Activated B cell treated with CpG ODN at 0.5 μM for 24 hours (primary cell): ENCODE measurements at regions not wholly inside any gene's neighbourhood (a gene's known extent, or its start where the extent isn't known, plus 50 kb on each side); places are given as distances from the start of the nearest gene placed in this dataset.

Experiments used
- ATAC-seq: fragments of 200-7000 bp; cut with Tn5 transposase; one replicate; pipeline ENCODE4 v1.10.0; 2021; ENCODE audit warnings: low read depth, mild to moderate bottlenecking, moderate library complexity
- CTCF ChIA-PET: fragments of 350-600 bp; sonication (Branson Sonifier 250); formaldehyde crosslinking; loops from one replicate; lab custom pipeline; 2021; ENCODE audit warnings: antibody characterized with exemption; lab: Charles Lee
- POLR2A ChIA-PET: fragments of 350-600 bp; sonication (Branson Sonifier 250); formaldehyde crosslinking; loops from one replicate; lab custom pipeline; 2021; ENCODE audit warnings: antibody characterized with exemption; lab: Charles Lee
- DNase-seq: peaks from one replicate; pipeline ENCODE4 v3.0.0; 2022
- H3K27ac Mint-ChIP-seq: one replicate; pipeline ENCODE4 v1.8.0; 2020; ENCODE audit warnings: mixed read lengths
- H3K27me3 Mint-ChIP-seq: one replicate; pipeline ENCODE4 v1.8.0; 2021; ENCODE audit warnings: mixed read lengths
- H3K36me3 Mint-ChIP-seq: one replicate; pipeline ENCODE4 v1.8.0; 2021; ENCODE audit warnings: low read depth, mixed read lengths
- H3K4me1 Mint-ChIP-seq: one replicate; pipeline ENCODE4 v1.8.0; 2021; ENCODE audit warnings: mixed read lengths
- H3K4me3 Mint-ChIP-seq: one replicate; pipeline ENCODE4 v1.8.0; 2020; ENCODE audit warnings: mild to moderate bottlenecking, mixed read lengths
- H3K9me3 Mint-ChIP-seq: one replicate; pipeline ENCODE4 v1.8.0; 2020; ENCODE audit warnings: mixed read lengths
- intact Hi-C: fragments of 100-400 bp; cut with micrococcal nuclease; formaldehyde crosslinking; loops from one replicate; pipeline ENCODE4 v1.15.1; 2024
- TF ChIP-seq, protein P1 (sequence below): fragments of 200-600 bp; IDR thresholded peaks from one replicate; pipeline ENCODE4 v1.8.0; 2022; ENCODE audit warnings: antibody characterized with exemption, mild to moderate bottlenecking

DNA sequence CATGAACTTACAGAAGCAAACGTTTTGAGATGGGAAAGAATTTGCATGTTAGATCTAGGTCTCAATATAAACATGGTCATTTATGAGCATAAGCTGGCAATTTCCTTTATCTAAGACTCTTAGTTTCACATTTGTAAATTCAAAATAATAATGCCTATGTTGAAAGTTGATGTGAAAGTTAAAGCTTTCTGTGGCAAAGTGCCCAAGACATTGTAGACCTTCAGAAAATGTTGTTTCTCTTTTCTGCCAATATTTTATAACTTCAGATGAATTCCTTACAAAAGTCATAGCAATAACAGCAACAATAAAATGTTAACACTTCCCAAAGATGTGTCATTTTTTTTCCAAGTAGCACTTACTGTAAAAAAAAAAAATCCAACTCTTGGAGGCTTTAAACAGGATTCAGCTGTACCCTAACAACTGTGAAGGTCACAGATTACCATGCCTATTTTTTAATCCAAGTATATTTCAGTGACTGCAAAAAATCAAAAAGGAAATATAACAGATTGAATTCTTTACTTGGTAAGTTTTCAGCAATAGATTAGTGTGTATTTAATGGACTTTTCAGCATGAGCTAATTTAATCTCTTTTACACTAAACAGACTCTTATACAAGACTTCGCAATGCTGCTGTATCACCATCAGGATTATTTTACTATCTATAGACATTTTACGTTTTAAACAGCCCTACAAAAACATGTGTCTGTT, 206.5 kb upstream of the PDE5A start:
- ATAC-seq (no peak), DNase-seq (no peak)
- Mint-ChIP-seq H3K27ac (no peak overlapping the region), H3K36me3 (no peaks in the 10 kb centered on the region), H3K27me3 (no peaks in the 10 kb centered on the region), H3K9me3 (peaks cover 7% of the 10 kb centered on the region), H3K4me3 (no peak overlapping the region), H3K4me1 (no peaks in the 10 kb centered on the region)
- ChIA-PET POLR2A (no interaction called here), CTCF (no interaction called here)
- intact Hi-C loops = no loop called here
- TF ChIP-seq, protein P1, sequence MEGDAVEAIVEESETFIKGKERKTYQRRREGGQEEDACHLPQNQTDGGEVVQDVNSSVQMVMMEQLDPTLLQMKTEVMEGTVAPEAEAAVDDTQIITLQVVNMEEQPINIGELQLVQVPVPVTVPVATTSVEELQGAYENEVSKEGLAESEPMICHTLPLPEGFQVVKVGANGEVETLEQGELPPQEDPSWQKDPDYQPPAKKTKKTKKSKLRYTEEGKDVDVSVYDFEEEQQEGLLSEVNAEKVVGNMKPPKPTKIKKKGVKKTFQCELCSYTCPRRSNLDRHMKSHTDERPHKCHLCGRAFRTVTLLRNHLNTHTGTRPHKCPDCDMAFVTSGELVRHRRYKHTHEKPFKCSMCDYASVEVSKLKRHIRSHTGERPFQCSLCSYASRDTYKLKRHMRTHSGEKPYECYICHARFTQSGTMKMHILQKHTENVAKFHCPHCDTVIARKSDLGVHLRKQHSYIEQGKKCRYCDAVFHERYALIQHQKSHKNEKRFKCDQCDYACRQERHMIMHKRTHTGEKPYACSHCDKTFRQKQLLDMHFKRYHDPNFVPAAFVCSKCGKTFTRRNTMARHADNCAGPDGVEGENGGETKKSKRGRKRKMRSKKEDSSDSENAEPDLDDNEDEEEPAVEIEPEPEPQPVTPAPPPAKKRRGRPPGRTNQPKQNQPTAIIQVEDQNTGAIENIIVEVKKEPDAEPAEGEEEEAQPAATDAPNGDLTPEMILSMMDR = no peak

DNA sequence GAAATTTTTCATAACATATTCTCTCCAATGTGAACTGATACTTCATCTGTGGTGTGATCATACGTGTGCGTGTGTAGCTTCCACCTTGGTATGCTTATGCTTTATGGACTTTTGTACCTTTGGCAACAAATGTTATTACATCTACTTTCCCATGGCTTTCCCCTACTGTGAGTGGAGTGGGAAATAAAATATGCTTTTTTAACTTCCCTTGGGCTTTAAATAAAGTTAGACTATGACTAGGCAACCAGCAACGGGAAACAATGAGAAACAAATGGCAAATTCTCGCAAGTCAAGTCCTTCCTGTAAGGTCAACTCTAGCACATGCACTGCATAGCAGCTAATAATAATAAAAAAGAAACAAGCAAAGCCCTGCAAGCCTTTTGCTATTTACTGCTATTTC, 205.0 kb upstream of the PDE5A start:
- ChIA-PET POLR2A (no interaction called here), CTCF (no interaction called here)
- peaks cover 7% of the 10 kb centered on the region for H3K9me3 Mint-ChIP-seq
- no peak overlapping the region for H3K27ac Mint-ChIP-seq
- DNase-seq = no peak
- no peaks in the 10 kb centered on the region for H3K27me3 Mint-ChIP-seq
- intact Hi-C loops = no loop called here
- H3K36me3 Mint-ChIP-seq = no peaks in the 10 kb centered on the region
- no peak for ATAC-seq
- TF ChIP-seq, protein P1 = no peak
- no peaks in the 10 kb centered on the region for H3K4me1 Mint-ChIP-seq
- no peak overlapping the region for H3K4me3 Mint-ChIP-seq

DNA sequence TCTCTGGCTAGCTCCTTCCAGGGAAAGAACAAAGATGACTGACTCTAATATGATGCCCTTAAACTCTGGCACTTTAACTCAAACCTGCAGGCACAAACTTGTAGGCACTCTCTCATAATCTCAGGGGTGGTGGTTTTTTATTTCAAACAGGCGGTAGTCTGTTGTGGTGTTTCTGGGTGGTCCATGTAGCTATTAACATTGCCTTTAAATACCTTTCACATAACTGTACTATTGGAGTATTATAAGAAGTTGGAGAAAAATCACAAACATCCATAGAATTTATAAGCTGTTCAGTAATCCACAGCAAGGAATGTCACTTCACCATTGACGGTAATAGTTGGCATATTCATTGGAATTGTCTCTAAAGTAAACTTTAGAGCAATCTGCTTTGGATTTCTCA, 204.2 kb upstream of the PDE5A start:
- no peaks in the 10 kb centered on the region for H3K27me3 Mint-ChIP-seq
- no peaks in the 10 kb centered on the region for H3K36me3 Mint-ChIP-seq
- intact Hi-C loops = no loop called here
- ChIA-PET CTCF (no interaction called here), POLR2A (no interaction called here)
- TF ChIP-seq, protein P1 = no peak
- no peak overlapping the region for H3K27ac Mint-ChIP-seq
- peaks cover 6% of the 10 kb centered on the region for H3K9me3 Mint-ChIP-seq
- DNase-seq (no peak), ATAC-seq (no peak)
- no peaks in the 10 kb centered on the region for H3K4me1 Mint-ChIP-seq
- H3K4me3 Mint-ChIP-seq = no peak overlapping the region

DNA sequence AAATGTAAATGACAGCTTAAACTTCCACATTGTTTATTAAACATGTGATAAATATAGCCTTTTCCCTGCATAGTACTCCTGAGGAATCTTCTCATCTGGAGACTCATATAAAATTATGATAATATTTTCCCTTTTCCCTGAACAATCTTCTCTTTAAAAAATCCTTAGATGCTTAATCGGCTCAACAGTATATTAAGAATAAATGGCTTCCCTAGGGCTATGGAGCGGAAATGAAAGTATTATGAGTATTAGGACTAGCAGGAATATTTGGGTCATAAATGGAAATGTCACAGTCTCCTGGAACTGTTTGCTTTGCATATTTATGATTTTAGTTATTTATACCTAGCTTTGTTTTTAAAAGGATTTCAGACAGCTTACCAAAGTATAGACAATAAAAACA, 200.7 kb upstream of the PDE5A start:
- TF ChIP-seq, protein P1 = no peak
- H3K4me1 Mint-ChIP-seq = no peaks in the 10 kb centered on the region
- intact Hi-C loops = no loop called here
- ATAC-seq (no peak), DNase-seq (no peak)
- ChIA-PET POLR2A (no interaction called here), CTCF (no interaction called here)
- peaks cover 4% of the 10 kb centered on the region for H3K9me3 Mint-ChIP-seq
- no peak overlapping the region for H3K4me3 Mint-ChIP-seq
- no peak overlapping the region for H3K27ac Mint-ChIP-seq
- no peaks in the 10 kb centered on the region for H3K27me3 Mint-ChIP-seq
- H3K36me3 Mint-ChIP-seq = no peaks in the 10 kb centered on the region

DNA sequence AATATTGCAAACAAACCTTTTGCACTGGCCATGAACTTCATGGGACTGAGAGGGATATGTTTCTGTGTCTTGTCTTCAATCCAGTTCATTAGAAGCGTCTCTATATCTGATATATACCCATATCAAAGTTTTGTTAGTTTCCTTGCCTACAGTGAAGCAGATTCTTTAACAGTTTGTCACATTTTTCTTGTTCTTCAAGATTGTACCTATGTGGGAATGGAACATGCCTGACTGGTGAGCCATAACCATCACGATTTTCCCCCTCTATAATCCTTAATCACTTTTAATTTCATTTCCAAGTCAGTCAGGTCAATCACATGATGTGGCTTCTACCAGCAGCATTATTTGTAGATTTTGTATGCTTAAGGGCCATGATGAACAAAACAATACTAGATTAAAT, 197.1 kb upstream of the PDE5A start:
- H3K4me3 Mint-ChIP-seq = no peak overlapping the region
- TF ChIP-seq, protein P1 = no peak
- H3K27ac Mint-ChIP-seq = no peak overlapping the region
- no peak for DNase-seq
- no peaks in the 10 kb centered on the region for H3K4me1 Mint-ChIP-seq
- no peaks in the 10 kb centered on the region for H3K36me3 Mint-ChIP-seq
- no peaks in the 10 kb centered on the region for H3K27me3 Mint-ChIP-seq
- POLR2A ChIA-PET = no interaction called here
- intact Hi-C loops = no loop called here
- no peaks in the 10 kb centered on the region for H3K9me3 Mint-ChIP-seq
- CTCF ChIA-PET = no interaction called here
- no peak for ATAC-seq
